ENCODE measurements at regions not wholly inside any gene's neighbourhood (a gene's known extent, or its start where the extent isn't known, plus 50 kb on each side); places are given as distances from the start of the nearest gene placed in this dataset.

GRCh38 chr3:71906976-71907375 is 122.0 kb upstream of the PROK2 start:
- TF ChIP-seq CTCF (IDR thresholded peaks at IDR 0.05; ENCODE audit: insufficient read depth, low read length, poor library complexity, severe bottlenecking) (no peak), EZH2phosphoT487 (conservative IDR thresholded peaks at IDR 0.05; ENCODE audit: low read length) (no peak)

Data from SU-DHL-6 (cell line).